Activated CD4-positive, alpha-beta T cell treated with anti-CD3 and anti-CD28 coated beads, Interleukin-2, Interleukin-6, amounts not matched to agents 100 ng/mL and 50 ng/mL, durations not matched to agents 16 hours and 8 hours (primary cell): ENCODE measurements at regions not wholly inside any gene's neighbourhood (a gene's known extent, or its start where the extent isn't known, plus 50 kb on each side); places are given as distances from the start of the nearest gene placed in this dataset.
A peak's percentile ranks its signal among the peaks of the same experiment; 100 is the strongest.

ENCODE experiments used
- DNase-seq: peaks from one replicate; pipeline ENCODE4 v3.0.0-alpha.2; 2020

DNA sequence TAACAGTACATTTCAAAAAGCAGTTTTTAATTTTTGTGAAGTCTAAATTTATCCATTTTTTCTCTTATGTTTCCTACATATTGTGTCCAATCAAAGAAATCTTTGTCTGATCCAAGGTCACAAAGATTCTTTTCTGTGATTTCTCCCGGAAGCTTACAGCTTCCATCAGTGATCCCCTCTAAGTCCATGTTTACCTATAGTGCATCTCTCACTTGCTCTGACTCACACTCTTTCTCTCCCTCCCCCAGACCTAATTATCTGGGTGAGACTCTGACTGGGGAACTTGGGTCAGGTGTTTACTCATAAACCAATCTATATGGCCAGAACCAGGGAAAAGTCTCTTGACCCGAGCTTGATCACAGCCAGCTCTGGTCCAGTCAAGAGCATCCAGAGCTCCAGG lies 224.4 kb downstream of the SPTSSA start:
- no peak for DNase-seq

DNA sequence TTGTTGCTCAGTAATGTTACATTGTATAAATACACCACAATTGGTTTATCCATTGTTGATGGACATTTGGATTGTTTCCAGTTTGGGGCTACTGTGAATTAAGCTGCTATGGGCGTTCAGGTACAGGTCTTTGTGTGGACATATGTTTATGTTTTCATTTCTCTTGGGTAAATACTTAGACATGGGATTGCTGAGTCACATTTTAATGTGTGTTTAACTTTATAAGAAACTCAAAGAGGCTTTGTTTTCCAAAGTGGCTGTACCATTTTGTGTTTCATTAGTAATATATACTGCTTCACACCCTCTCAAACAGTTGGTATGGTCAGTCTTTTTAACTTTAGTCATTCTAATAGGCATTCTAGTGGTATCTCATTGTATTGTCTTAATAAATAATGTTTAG lies 225.0 kb downstream of the SPTSSA start:
- DNase-seq = no peak

DNA sequence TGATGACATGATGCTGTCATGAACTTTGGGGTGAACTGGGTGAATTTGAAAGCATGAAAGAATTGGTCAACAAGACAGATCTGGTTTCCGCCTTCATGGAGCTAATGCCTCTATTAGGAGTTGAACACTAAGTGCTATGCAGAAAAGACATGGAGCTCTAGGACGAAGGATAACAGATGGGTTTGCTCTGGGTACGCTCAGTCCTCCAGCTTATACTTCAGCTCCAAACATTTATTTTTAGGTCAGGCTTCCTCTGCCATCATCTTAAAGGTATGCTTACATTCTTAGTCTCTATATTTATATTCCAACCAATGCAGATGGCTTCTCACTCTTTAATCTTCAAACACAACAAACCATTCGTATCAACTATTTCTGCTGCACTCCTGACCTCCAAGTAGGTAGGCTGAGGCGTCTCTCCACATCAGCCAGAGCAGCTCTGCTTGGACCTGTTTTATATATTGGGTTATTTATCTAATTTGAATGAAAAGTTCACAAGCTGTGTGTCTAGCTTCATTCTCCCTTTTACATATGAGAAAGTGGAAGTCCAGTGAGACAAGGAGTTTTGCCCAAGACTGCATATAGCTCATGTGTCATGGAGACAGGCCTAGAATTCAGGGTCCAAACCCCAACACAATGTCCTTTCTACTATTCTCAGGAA lies 226.3 kb downstream of the SPTSSA start:
- no peak for DNase-seq

DNA sequence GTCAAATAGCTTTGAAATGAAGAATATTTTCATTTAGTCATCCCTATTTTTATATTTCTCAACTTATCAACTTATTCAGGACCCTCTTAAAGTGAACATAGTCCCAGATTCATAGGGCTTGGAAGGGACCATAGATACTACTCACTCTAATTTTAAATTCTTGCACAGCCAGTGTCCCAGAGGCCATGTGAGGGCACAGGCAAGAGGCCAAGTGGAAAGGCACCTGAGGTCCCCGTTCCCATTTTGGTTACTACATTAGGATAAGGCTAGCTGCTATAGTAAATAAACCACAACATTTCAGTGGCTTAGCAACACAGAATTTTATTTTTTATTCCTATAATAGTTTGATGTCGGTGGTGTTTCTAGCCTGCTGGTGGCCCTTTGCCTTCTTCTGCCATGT lies 227.8 kb downstream of the SPTSSA start:
- no peak for DNase-seq

DNA sequence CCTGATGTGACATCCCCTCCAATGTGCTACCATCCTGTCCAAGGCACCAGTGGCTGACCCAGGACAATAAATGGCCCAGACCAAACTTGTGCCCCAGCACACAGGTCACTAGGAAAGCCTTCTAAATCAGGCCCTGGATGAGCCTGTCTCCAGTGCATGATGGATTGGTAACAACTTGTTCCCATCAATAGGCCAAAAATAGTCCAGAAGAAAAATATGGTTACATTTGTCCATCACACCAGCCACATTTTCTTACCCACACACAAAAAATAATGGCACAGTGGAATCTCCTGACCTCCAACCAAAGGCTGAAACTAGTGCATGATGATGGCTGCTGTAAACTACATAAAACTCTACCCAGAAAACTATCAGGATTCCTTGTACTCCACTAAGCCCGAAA lies 228.4 kb downstream of the SPTSSA start:
- DNase-seq = no peak

DNA sequence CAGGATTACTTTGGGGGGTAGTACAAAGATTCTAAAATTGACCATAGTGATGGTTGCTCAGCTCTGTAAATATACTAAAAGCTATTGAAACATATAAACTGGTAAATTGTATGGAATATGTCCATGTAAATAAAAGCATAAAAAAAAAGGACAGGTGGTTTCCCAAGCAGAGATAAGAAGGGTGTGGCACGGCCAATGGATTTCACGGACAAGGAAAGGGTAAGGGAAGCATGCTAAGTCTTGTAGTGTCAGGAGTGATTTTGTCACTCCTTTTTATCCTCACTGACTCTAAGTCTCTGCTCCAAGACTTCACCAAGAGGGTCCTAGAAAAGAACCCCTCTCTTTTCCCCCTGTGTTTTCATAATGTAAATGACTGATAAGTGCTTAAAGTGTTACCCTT lies 229.2 kb downstream of the SPTSSA start:
- no peak for DNase-seq

DNA sequence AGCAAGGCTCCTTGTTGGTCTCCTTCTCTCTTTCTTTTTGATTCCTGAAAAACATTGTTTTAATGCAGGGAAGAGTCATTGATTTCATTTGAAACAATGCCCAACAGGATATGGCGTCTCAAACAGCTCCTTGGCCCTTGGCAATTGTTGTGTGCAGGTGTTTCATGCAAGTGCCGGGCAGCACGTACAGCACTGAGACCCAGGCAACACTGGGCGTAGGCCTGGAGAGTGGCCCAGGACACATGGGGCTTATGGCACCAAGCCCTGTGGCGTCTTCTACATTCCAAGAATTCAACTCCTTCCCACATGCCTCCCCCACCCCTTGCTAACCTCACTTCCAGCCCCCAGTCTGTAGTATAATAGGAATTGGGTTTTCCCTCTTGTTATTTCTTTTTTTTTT lies 230.4 kb downstream of the SPTSSA start:
- DNase-seq = no peak

DNA sequence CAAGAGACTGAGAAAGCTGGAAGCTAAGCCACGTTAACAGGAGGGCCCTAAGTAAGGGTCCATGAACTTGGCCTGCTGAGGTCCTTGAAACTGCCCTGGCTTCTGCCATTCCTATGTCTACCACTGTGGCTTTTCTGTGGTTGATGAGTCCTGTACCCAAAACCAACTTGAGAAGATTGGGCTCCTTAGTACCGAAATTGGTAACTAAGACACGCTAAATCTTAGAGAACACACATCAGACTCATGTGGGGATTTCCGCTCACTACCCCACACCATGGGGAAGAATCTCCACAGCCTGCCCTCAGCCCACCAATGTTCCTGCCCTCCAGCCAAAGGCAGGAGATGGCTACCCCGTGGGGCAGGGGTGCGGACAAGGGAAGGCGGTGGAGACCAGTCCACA lies 232.9 kb downstream of the SPTSSA start:
- peak; percentile 53 for DNase-seq

DNA sequence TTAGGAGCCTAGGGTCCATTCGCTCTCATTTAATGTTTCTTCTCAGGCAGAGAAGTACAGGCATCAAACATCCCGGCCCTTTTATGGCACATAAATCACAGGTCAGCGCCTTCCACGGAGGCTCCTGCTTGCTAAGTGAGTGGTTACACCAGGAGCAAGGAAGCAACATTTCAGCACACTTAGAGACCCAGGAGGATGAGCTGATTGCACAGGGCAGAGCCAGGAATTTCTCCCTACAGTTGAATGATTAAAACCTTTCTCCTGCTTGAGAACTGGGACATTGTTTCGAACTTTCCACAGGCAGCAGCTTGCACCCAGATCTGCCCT lies 233.4 kb downstream of the SPTSSA start:
- DNase-seq = no peak

DNA sequence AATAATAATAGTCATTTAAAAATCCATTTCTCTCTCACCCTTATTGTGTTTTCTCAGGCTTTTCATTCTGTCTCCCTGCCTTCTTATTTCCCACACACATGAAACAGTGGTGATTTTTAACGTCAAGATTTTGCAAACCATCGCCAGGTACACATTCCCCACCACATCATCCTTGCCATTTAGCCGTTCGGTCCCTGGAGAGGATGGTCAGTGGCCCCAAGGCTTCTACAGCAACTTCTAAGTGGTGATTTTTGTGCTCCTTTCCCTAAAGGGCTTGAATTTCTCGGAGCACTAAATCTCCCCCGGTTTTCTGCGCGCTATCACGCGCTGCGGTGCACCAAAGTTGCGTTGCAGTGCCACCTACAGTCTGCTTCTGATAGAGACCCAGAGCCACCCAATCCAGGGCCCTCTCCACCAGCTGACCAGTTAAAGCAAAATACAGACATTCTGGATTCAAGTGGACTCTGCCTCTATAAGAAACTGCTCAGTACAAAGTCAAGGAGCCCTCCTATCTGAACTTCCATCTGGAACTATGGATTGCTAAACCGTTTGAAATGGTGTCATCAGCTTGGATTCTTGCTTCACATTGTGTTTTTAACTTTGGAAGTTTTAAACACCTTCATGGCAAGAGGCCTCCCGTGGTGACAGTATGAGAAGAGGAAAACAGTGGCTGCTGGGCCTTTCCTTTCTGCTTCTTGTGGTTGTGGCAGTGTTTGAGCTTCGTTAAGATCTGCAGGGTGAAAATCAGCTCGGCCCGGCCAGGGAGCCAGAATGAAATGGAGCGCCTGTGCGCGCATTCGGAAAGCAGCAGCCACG lies 234.0 kb downstream of the SPTSSA start:
- peak; percentile 76 for DNase-seq

DNA sequence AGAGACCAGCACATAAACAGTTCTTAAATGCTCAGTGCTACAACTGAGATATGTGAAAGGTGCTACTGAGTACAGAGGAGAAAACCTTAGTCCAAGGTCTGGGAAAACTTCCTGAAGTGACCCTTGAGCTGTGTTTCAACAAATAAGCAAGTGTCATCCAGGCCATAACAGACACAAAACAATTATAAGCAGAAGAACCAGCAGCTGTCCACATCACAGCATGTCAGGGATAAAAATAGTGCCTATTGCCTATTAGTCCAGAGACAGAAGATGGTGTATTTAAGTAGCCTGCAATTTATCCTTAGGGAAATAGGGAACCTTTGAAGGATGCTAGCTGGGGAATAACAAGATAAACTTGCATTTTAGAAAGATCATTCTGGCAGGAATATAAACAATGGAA lies 237.8 kb downstream of the SPTSSA start:
- DNase-seq = no peak

DNA sequence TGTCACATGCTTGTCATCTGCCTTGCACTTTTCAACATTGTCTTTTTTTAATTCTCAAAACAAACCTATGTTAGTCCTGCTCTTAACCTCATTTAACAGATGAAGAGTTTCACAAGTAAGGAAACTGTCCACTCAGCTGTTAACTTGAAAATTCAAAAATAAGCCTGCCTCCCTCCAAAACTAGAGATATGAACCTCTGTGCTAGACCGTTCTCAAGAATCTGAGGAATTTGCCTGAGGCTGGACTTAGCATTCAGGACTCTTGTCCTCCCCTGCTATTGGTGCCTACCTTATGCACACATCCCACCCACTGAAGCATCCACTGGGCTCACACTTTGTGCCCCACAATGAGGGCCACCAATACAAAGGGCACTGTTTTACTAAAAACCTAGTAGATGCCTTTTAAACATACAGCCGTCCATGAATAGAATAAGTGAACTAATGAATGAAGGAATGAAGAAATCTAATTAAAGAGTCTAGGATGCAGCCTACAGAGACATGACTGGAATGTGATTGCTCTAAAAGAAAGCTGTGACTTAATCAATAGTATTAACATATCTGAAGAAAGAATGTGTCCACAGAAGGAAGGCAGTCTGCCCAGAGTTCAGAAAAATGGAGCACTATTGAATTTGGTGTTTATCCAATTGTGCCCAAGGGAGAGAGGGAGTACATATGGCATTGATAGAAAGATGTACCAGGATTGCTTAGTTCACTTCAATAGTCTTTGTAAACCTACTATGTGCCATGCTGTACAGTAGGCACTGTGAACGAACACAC lies 238.5 kb downstream of the SPTSSA start:
- DNase-seq = no peak

DNA sequence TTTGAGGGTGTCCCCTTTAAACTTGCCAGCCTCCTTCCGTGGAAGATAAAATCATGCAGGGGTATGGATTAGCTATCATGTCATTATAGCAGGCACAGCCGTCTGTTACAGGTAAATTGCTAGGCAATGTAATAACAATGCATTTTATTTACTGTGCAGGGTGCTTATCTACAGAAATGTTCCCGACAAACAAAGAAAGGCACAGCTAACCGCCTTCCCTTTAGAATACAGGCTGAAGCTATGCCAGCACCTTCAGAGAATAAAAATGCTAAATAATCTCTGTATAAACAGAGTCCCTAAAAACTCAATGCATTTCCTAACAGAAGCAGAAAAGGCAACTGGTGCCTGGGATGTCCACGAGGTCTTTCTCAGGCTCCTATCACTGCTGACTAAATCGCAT lies 239.2 kb downstream of the SPTSSA start:
- DNase-seq = no peak

DNA sequence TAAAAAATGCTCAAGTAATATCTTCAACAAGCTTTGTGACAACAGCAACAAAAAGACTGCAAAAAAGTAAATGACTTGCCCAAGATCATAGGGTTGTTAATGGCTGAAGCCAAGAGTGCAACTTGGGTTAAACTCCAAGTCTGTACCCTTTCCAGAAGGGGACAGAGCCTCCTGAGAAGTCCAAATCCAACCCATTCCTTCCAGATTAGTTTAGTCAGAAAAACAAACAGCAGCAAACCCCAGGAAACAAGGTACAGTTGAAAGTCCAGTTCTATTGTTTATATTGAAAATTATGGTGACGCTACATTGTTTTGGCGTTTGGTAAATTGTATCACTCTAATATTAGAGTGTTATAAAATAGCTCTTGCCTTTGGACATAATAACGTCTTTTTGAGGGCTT lies 239.9 kb downstream of the SPTSSA start:
- DNase-seq = no peak

DNA sequence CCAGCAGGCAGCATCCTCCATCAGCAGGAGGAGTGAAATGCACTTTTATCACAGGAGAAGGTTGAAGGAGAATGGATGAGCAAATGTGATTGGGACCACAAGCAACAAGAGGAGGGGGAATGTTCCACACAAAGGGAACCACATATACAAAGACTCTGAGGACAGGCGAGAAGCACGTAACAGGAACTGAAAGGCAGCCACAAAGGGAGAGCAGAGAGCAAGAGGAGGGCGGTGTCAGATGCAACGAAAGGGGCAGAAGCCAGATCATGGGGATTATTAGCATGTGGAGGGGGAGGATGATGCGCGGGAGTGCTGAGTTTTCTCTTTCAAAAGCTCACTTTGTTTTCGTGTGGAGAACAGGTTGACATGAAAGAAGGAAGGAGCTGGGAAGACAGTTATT lies 241.1 kb downstream of the SPTSSA start:
- peak; percentile 28 for DNase-seq

DNA sequence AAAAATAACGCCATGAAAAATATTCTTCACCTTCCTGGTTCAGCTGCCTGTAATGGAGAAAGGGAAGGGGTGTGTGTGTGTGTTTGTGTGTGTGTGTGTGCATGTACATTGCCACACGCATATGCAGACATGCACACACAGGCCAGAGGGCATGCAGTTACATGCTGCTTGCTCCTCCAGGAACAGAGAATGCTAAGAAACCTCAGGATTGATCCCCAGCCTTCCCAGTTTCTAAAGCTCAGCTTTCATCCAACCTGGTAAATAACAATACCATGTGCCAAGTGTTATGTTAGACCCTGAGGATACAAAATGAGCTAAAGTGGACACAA lies 241.7 kb downstream of the SPTSSA start:
- no peak for DNase-seq

DNA sequence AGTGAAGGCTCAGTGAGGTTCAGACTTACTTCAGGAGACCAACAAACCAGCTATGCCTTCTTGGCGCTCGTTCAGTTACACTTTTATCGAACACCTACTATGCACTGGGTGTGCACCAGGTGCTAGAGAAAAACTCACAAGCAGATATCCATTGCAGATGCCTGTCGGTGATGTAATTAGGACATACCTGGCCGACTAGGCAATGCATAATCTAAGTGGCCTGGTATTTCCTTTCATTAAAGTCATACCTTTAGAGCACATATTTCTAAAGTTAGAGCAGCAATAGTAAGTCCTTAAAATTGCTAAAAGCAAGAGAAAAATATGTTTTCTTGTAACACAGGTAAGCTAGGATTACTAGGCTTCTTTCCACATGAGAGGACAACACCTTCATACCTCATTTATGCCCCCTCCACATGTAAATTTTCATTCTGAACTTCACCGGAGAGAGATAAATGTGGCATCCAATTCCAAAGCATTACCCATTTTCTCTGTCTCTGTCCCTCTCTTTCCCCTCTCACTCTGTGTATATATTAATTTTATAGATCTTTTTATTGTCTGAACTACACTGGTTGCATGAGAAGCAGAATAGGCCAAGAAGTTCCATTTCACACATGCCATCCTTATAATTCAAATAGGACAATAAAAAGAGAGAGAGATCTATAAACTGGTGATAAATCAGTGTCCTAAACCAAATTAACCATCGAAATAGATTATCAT lies 242.2 kb downstream of the SPTSSA start:
- DNase-seq = no peak

DNA sequence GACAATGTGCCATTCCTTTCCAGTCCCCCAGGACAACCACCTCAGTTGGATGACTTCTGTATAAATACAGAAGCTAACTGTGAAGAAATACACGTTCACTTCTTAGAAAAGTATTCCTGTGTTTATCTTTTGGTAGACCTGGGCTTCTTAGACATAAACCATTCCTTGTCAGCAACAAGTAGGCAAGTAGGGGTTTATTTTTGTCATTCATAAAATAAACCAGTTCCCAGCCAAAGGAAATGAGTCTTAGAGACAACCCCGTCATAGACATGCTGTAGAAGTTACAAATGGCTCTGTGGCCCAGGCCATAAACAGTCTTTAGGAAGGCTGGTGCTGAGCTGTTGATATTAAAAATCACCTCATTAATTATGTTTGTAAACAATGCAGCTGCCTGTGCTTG lies 243.2 kb downstream of the SPTSSA start:
- DNase-seq = no peak

DNA sequence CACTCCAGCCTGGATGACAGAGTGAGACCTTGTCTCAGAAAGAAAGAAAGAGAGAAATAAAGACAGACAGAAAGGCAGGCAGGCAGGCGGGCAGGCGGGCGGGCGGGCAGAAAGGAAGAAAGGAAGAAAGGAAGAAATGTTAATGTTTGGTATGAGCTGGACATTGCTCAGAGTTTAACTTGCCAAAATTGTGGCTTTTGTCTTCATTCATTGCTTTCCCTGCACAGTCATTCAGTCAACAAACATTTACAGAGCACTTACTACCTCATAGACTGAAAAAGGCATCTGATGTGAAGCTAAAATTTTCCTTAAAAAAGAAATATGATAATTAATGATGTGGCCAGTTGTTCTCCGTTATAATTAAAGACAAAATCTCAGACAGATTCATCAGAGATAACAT lies 247.1 kb downstream of the SPTSSA start:
- DNase-seq = no peak

DNA sequence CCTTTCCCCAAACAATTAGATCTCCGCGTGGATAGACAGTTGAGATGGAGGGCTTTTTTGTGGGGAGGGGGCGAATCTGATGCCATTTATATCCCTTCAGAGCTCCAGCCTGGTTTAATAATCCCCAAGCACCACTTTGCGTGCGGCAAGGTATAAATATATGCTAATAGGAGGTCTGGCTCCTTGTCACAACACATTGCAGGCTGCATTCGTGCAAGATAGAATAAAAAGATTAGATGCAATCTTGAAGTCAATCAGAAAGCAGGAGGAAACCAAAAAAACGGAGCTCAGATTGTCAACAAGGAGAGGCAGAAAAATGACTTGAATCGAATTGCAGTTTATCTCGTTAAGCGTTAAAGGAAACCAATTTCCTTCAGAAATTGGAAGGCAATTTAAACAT lies 248.7 kb downstream of the SPTSSA start:
- DNase-seq = peak; percentile 28

DNA sequence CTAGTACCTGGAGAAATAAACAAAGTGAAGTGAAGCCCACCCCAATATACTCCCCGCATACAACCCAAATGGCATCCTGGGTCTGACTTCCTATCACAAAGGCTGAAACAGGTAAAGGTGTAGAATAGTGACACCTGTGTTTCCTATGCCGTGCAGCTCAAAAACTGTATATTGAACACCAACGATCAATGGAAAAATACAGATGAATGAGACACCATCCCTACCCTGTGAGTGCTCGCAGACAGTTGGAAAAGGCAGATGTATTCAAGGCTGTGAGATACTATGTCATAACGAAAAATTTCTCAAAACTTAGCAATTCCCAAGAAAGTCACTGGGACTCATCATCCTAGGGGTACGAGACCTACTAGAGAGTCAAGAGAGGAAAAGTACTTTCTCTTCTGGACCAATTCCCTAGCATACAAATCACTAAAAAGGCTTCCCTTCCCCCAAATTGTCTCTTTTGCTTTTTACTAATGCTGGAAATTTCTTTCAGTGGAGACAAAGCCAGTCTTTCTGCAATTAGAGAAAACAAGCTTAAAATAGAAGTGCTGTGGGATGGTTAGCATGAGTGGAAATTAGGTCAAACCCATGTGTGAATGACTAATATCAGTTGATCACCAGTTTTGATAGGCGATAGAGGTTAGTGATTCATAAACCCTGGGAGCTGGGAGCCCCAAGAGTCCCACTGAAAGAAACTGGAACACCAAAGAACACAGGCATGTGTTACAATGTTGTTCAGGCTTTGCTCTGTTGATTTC lies 249.7 kb downstream of the SPTSSA start:
- peak; percentile 60 for DNase-seq

DNA sequence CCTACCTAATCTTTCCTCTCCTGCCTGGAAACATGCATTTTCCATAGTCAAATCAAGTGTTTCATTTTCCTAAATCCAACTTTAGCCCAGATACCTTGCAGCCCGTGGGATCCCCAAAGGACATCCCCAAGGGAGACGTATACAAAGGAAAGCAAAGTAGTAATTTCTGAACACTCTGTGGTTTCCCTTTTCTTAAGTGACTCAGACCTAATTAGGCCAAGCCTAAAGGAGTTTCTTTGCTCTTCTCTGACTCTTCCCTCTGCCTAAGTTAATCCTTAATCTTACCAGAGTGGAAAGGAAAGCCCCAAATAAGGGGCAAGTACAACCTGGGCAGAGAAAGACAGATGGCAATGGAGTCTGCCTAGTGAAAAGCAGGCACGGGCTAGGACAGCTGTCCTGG lies 250.3 kb downstream of the SPTSSA start:
- peak; percentile 61 for DNase-seq

DNA sequence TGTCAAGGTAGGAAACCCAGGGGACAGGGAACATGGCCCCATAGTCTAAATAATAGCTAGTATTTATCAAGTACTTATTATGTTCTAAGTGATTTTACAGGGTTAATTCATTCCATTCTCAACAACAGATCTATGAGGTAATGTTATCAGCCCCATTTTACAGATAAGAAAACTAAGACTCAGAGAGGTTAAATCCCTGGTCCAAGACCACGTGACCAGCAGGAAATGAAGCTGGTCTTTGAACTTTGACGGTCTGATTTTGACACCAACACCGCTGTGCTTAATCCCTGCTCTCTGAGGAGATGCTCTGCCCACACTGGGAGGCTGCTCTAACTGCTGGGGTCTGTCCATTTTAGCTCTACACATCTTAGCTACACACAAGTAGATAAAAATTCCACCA lies 253.5 kb downstream of the SPTSSA start:
- DNase-seq = no peak
